ENCODE measurements at regions not wholly inside any gene's neighbourhood (a gene's known extent, or its start where the extent isn't known, plus 50 kb on each side); places are given as distances from the start of the nearest gene placed in this dataset.
A peak's percentile ranks its signal among the peaks of the same experiment; 100 is the strongest.

- peak overlapping the region in 4 of 11 experiments; percentile 25 to 48 (median 48); a peak in 6 of 22 replicates for H3K4me2 ChIP-seq
- no peaks in the 10 kb centered on the region for H4K20me1 ChIP-seq
- peaks cover 0 to 28% (median 0%) of the 10 kb centered on the region in 10 experiments; a peak in 8 of 20 replicates for H3K4me1 ChIP-seq
- H3K27me3 ChIP-seq, result no peaks in the 10 kb centered on the region
- H3K9ac ChIP-seq, result 0 out of 22 replicates have a peak overlapping the region, but pooled peaks of 1 of the 11 experiments have one; percentile 6
- no peak for TF ChIP-seq Cebpa-rat (IDR thresholded peaks at IDR 0.05)
- H3K27ac ChIP-seq, result peak overlapping the region in 3 of 11 experiments; percentile 14 to 63 (median 59); a peak in 5 of 22 replicates
- H3K9me3 ChIP-seq (replicated peaks in 1 of 11), result 0 out of 22 replicates have a peak, but pooled peaks cover 0 to 3% (median 0%) of the 10 kb centered on the region in 11 experiments
- H3K36me3 ChIP-seq, result no peaks in the 10 kb centered on the region
- no peak overlapping the region for H3K4me3 ChIP-seq
Observed at GRCh38 chr13:73335944-73336343, 277.1 kb downstream of the KLF5 start.

- Histone ChIP-seq H3K27me3 (no peaks in the 10 kb centered on the region), H3K4me1 (peaks cover 0 to 28% (median 0%) of the 10 kb centered on the region in 10 experiments; a peak in 8 of 20 replicates), H3K36me3 (no peaks in the 10 kb centered on the region), H3K27ac (peak overlapping the region in 3 of 11 experiments; percentile 14 to 63 (median 59); a peak in 5 of 22 replicates), H3K4me3 (no peak overlapping the region), H3K9ac (no peak overlapping the region), H3K4me2 (peak overlapping the region in 5 of 11 experiments; percentile 8 to 48 (median 47); a peak in 8 of 22 replicates), H3K9me3 (replicated peaks in 1 of 11) (0 out of 22 replicates have a peak, but pooled peaks cover 0 to 3% (median 0%) of the 10 kb centered on the region in 11 experiments), H4K20me1 (no peaks in the 10 kb centered on the region)
- TF ChIP-seq Cebpa-rat (IDR thresholded peaks at IDR 0.05), result no peak
Observed at GRCh38 chr13:73335210-73335609, 276.4 kb downstream of the KLF5 start.

GRCh38 chr13:73334445-73334844 is 275.6 kb downstream of the KLF5 start:
- no peak overlapping the region for H3K4me3 ChIP-seq
- no peak overlapping the region for H3K9ac ChIP-seq
- H3K9me3 ChIP-seq (replicated peaks in 1 of 11), result 0 out of 22 replicates have a peak, but pooled peaks cover 0 to 4% (median 0%) of the 10 kb centered on the region in 11 experiments
- H4K20me1 ChIP-seq, result no peaks in the 10 kb centered on the region
- TF ChIP-seq Cebpa-rat (IDR thresholded peaks at IDR 0.05), result no peak
- H3K27me3 ChIP-seq, result no peaks in the 10 kb centered on the region
- H3K36me3 ChIP-seq, result no peaks in the 10 kb centered on the region
- H3K4me1 ChIP-seq, result peaks cover 0 to 28% (median 0%) of the 10 kb centered on the region in 10 experiments; a peak in 8 of 20 replicates
- H3K27ac ChIP-seq, result peak overlapping the region in 3 of 11 experiments; percentile 14 to 63 (median 59); a peak in 5 of 22 replicates
- peak overlapping the region in 5 of 11 experiments; percentile 8 to 48 (median 47); a peak in 6 of 22 replicates for H3K4me2 ChIP-seq

- H4K20me1 ChIP-seq, result no peaks in the 10 kb centered on the region
- H3K4me2 ChIP-seq, result no peak overlapping the region
- H3K9ac ChIP-seq, result no peak overlapping the region
- peaks cover 0 to 24% (median 0%) of the 10 kb centered on the region in 10 experiments; a peak in 8 of 20 replicates for H3K4me1 ChIP-seq
- no peak for TF ChIP-seq Cebpa-rat (IDR thresholded peaks at IDR 0.05)
- no peaks in the 10 kb centered on the region for H3K36me3 ChIP-seq
- H3K27ac ChIP-seq, result no peak overlapping the region
- no peaks in the 10 kb centered on the region for H3K27me3 ChIP-seq
- H3K9me3 ChIP-seq (replicated peaks in 1 of 11), result 0 out of 22 replicates have a peak, but pooled peaks cover 0 to 4% (median 0%) of the 10 kb centered on the region in 11 experiments
- no peak overlapping the region for H3K4me3 ChIP-seq
Observed at GRCh38 chr13:73331556-73331955, 272.8 kb downstream of the KLF5 start.

- no peaks in the 10 kb centered on the region for H4K20me1 ChIP-seq
- H3K9me3 ChIP-seq (replicated peaks in 1 of 11), result 0 out of 22 replicates have a peak, but pooled peaks cover 0 to 4% (median 0%) of the 10 kb centered on the region in 11 experiments
- H3K27me3 ChIP-seq, result no peaks in the 10 kb centered on the region
- no peak overlapping the region for H3K9ac ChIP-seq
- no peak overlapping the region for H3K4me3 ChIP-seq
- no peak for TF ChIP-seq Cebpa-rat (IDR thresholded peaks at IDR 0.05)
- no peak overlapping the region for H3K27ac ChIP-seq
- no peaks in the 10 kb centered on the region for H3K36me3 ChIP-seq
- no peak overlapping the region for H3K4me2 ChIP-seq
- peaks cover 0 to 6% (median 0%) of the 10 kb centered on the region in 10 experiments; a peak in 4 of 20 replicates for H3K4me1 ChIP-seq
Observed at GRCh38 chr13:73329355-73329754, 270.6 kb downstream of the KLF5 start.

GRCh38 chr13:73327579-73327978 is 268.8 kb downstream of the KLF5 start:
- Histone ChIP-seq H4K20me1 (no peaks in the 10 kb centered on the region), H3K27me3 (no peaks in the 10 kb centered on the region), H3K9ac (no peak overlapping the region), H3K4me1 (no peaks in the 10 kb centered on the region), H3K9me3 (replicated peaks in 1 of 11) (0 out of 22 replicates have a peak, but pooled peaks cover 0 to 4% (median 0%) of the 10 kb centered on the region in 11 experiments), H3K27ac (no peak overlapping the region), H3K36me3 (no peaks in the 10 kb centered on the region), H3K4me3 (no peak overlapping the region), H3K4me2 (no peak overlapping the region)
- TF ChIP-seq Cebpa-rat (IDR thresholded peaks at IDR 0.05), result no peak

- no peak overlapping the region for H3K4me3 ChIP-seq
- no peaks in the 10 kb centered on the region for H3K4me1 ChIP-seq
- no peak for TF ChIP-seq Cebpa-rat (IDR thresholded peaks at IDR 0.05)
- H3K9me3 ChIP-seq (replicated peaks in 1 of 11), result 0 out of 22 replicates have a peak, but pooled peaks cover 0 to 4% (median 0%) of the 10 kb centered on the region in 11 experiments
- H3K4me2 ChIP-seq, result no peak overlapping the region
- H3K27me3 ChIP-seq, result no peaks in the 10 kb centered on the region
- no peaks in the 10 kb centered on the region for H4K20me1 ChIP-seq
- no peaks in the 10 kb centered on the region for H3K36me3 ChIP-seq
- H3K27ac ChIP-seq, result no peak overlapping the region
- H3K9ac ChIP-seq, result no peak overlapping the region
Observed at GRCh38 chr13:73325723-73326558, 267.1 kb downstream of the KLF5 start.

GRCh38 chr13:73324842-73325722 is 266.3 kb downstream of the KLF5 start:
- H3K9ac ChIP-seq, result no peak overlapping the region
- no peak for TF ChIP-seq Cebpa-rat (IDR thresholded peaks at IDR 0.05)
- no peak overlapping the region for H3K4me2 ChIP-seq
- no peak overlapping the region for H3K4me3 ChIP-seq
- H3K27ac ChIP-seq, result no peak overlapping the region
- no peaks in the 10 kb centered on the region for H3K4me1 ChIP-seq
- no peaks in the 10 kb centered on the region for H3K36me3 ChIP-seq
- H3K27me3 ChIP-seq, result no peaks in the 10 kb centered on the region
- no peaks in the 10 kb centered on the region for H4K20me1 ChIP-seq
- no peaks in the 10 kb centered on the region for H3K9me3 ChIP-seq (replicated peaks in 1 of 11)

Data from BLaER1 treated with 17β-estradiol and CSF1 and Interleukin-3, amounts not matched to agents 10 nM and 100 nM (cell line).